PC-9 (cell line): ENCODE measurements at regions not wholly inside any gene's neighbourhood (a gene's known extent, or its start where the extent isn't known, plus 50 kb on each side); places are given as distances from the start of the nearest gene placed in this dataset.

Experiments
- EZH2 ChIP-seq: fragments of 200-600 bp; sonication (generic); IDR thresholded peaks from 2 replicates; pipeline ENCODE4 v1.8.0; 2017; ENCODE audit warnings: antibody characterized with exemption, low read depth
- TF ChIP-seq, protein P1 (sequence below): fragments of 200-600 bp; sonication (generic); conservative IDR thresholded peaks from 2 replicates; pipeline ENCODE4 v1.6.1; 2017; ENCODE audit warnings: mixed run types, antibody characterized with exemption, mild to moderate bottlenecking, moderate library complexity

- TF ChIP-seq, protein P1, sequence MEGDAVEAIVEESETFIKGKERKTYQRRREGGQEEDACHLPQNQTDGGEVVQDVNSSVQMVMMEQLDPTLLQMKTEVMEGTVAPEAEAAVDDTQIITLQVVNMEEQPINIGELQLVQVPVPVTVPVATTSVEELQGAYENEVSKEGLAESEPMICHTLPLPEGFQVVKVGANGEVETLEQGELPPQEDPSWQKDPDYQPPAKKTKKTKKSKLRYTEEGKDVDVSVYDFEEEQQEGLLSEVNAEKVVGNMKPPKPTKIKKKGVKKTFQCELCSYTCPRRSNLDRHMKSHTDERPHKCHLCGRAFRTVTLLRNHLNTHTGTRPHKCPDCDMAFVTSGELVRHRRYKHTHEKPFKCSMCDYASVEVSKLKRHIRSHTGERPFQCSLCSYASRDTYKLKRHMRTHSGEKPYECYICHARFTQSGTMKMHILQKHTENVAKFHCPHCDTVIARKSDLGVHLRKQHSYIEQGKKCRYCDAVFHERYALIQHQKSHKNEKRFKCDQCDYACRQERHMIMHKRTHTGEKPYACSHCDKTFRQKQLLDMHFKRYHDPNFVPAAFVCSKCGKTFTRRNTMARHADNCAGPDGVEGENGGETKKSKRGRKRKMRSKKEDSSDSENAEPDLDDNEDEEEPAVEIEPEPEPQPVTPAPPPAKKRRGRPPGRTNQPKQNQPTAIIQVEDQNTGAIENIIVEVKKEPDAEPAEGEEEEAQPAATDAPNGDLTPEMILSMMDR, result no peak
- no peak for TF ChIP-seq EZH2
Measured at GRCh38 chrX:46228389-46228788, 316.8 kb downstream of the ZNF674 start.
